NCI-H1105 (cell line): ENCODE measurements at regions not wholly inside any gene's neighbourhood (a gene's known extent, or its start where the extent isn't known, plus 50 kb on each side); places are given as distances from the start of the nearest gene placed in this dataset.

Experiments
- DNase-seq: peaks from one replicate; lab custom pipeline; 2025; lab: John Stamatoyannopoulos, UW

- no peak for DNase-seq
Observed at GRCh38 chr12:114976959-114977358, 293.0 kb upstream of the TBX3 start.

GRCh38 chr12:114976372-114976771 is 292.4 kb upstream of the TBX3 start:
- DNase-seq, result no peak

GRCh38 chr12:114975640-114976310 is 291.8 kb upstream of the TBX3 start:
- no peak for DNase-seq

- DNase-seq, result no peak
Observed at GRCh38 chr12:114974826-114975639, 291.1 kb upstream of the TBX3 start.

- DNase-seq, result no peak
Observed at GRCh38 chr12:114974333-114974732, 290.4 kb upstream of the TBX3 start.

GRCh38 chr12:114968727-114969126 is 284.8 kb upstream of the TBX3 start:
- DNase-seq, result no peak

- DNase-seq, result no peak
Observed at GRCh38 chr12:114967151-114967550, 283.2 kb upstream of the TBX3 start.

- DNase-seq, result no peak
Observed at GRCh38 chr12:114964841-114965240, 280.9 kb upstream of the TBX3 start.

GRCh38 chr12:114963846-114964245 is 279.9 kb upstream of the TBX3 start:
- no peak for DNase-seq

GRCh38 chr12:114961491-114961890 is 277.5 kb upstream of the TBX3 start:
- no peak for DNase-seq

GRCh38 chr12:114958538-114958937 is 274.6 kb upstream of the TBX3 start:
- no peak for DNase-seq

- DNase-seq, result no peak
Observed at GRCh38 chr12:114957225-114957624, 273.2 kb upstream of the TBX3 start.

- DNase-seq, result no peak
Observed at GRCh38 chr12:114955414-114956014, 271.5 kb upstream of the TBX3 start.

GRCh38 chr12:114954511-114955055 is 270.6 kb upstream of the TBX3 start:
- DNase-seq, result no peak

- no peak for DNase-seq
Observed at GRCh38 chr12:114952573-114953271, 268.7 kb upstream of the TBX3 start.

- DNase-seq, result no peak
Observed at GRCh38 chr12:114949058-114949820, 265.3 kb upstream of the TBX3 start.

- no peak for DNase-seq
Observed at GRCh38 chr12:114945351-114945750, 261.4 kb upstream of the TBX3 start.

GRCh38 chr12:114944736-114945135 is 260.8 kb upstream of the TBX3 start:
- DNase-seq, result no peak

- no peak for DNase-seq
Observed at GRCh38 chr12:114943601-114944000, 259.6 kb upstream of the TBX3 start.

- DNase-seq, result no peak
Observed at GRCh38 chr12:114938487-114939210, 254.7 kb upstream of the TBX3 start.
